Activated CD4-positive, alpha-beta T cell treated with anti-CD3 and anti-CD28 coated beads, Interleukin-2, amount 10 ng/mL, durations not matched to agents 7 days and 5 days (primary cell): ENCODE measurements at regions not wholly inside any gene's neighbourhood (a gene's known extent, or its start where the extent isn't known, plus 50 kb on each side); places are given as distances from the start of the nearest gene placed in this dataset.

Experiments used
- CTCF ChIA-PET: fragments of 350-600 bp; sonication (Branson Sonifier 250); formaldehyde crosslinking; loops from one replicate; lab custom pipeline; 2021; ENCODE audit warnings: antibody characterized with exemption; lab: Charles Lee
- POLR2A ChIA-PET: fragments of 350-600 bp; sonication (Branson Sonifier 250); formaldehyde crosslinking; loops from one replicate; lab custom pipeline; 2021; ENCODE audit warnings: antibody characterized with exemption; lab: Charles Lee
- DNase-seq: peaks from one replicate; pipeline ENCODE4 v3.0.0-alpha.2; 2020
- H3K27ac Mint-ChIP-seq: one replicate; pipeline ENCODE4 v1.8.0; 2021; ENCODE audit warnings: mild to moderate bottlenecking, moderate library complexity, mixed read lengths
- H3K27me3 Mint-ChIP-seq: one replicate; pipeline ENCODE4 v1.8.0; 2021; ENCODE audit warnings: mixed read lengths
- H3K36me3 Mint-ChIP-seq: one replicate; pipeline ENCODE4 v1.8.0; 2021; ENCODE audit warnings: low read depth, mixed read lengths
- H3K4me1 Mint-ChIP-seq: one replicate; pipeline ENCODE4 v1.8.0; 2021; ENCODE audit warnings: mixed read lengths
- H3K4me3 Mint-ChIP-seq: one replicate; pipeline ENCODE4 v1.8.0; 2021; ENCODE audit warnings: mild to moderate bottlenecking, moderate library complexity, mixed read lengths
- H3K9me3 Mint-ChIP-seq: one replicate; pipeline ENCODE4 v1.8.0; 2021; ENCODE audit warnings: mixed read lengths

- no peaks in the 10 kb centered on the region for H3K9me3 Mint-ChIP-seq
- ChIA-PET CTCF (interaction anchor here (1.5 kb wide), 1 partner anchor 8 kb away, joined by 3 read pairs; no protein-coding TSS in a partner anchor), POLR2A (no interaction called here)
- no peak for DNase-seq
- no peak overlapping the region for H3K27ac Mint-ChIP-seq
- H3K27me3 Mint-ChIP-seq = peaks cover 16% of the 10 kb centered on the region
- H3K4me3 Mint-ChIP-seq = no peak overlapping the region
- no peaks in the 10 kb centered on the region for H3K4me1 Mint-ChIP-seq
- H3K36me3 Mint-ChIP-seq = no peaks in the 10 kb centered on the region
Observed at GRCh38 chr3:124291008-124291407, 299.1 kb upstream of the ROPN1 start.

- no peak overlapping the region for H3K4me3 Mint-ChIP-seq
- ChIA-PET CTCF (no interaction called here), POLR2A (no interaction called here)
- peaks cover 17% of the 10 kb centered on the region for H3K27me3 Mint-ChIP-seq
- H3K27ac Mint-ChIP-seq = no peak overlapping the region
- H3K9me3 Mint-ChIP-seq = no peaks in the 10 kb centered on the region
- no peak for DNase-seq
- no peaks in the 10 kb centered on the region for H3K4me1 Mint-ChIP-seq
- no peaks in the 10 kb centered on the region for H3K36me3 Mint-ChIP-seq
Observed at GRCh38 chr3:124292329-124292728, 300.4 kb upstream of the ROPN1 start.

DNA sequence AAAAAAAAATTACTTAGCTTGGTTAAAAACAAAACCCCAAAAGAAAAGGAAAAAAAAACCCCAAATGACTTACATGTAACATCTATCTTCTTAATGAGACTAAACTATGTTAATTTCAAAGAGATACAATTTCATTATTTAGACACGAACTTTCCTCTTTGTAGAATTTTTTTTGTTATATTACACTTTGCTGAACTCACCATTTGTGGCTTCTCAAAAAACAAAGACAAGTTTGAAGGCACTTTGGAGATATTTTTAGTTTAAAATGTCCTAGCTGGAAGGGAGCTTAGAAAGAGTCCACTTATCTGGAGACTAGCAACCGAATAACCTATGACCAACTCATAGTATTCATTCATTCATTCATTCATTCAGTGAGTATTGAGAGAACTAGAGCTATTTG is 301.7 kb upstream of the ROPN1 start:
- no peaks in the 10 kb centered on the region for H3K36me3 Mint-ChIP-seq
- H3K9me3 Mint-ChIP-seq = no peaks in the 10 kb centered on the region
- no peaks in the 10 kb centered on the region for H3K4me1 Mint-ChIP-seq
- POLR2A ChIA-PET = no interaction called here
- no peak overlapping the region for H3K4me3 Mint-ChIP-seq
- no peak overlapping the region for H3K27ac Mint-ChIP-seq
- DNase-seq = no peak
- CTCF ChIA-PET = no interaction called here
- peaks cover 17% of the 10 kb centered on the region for H3K27me3 Mint-ChIP-seq

DNA sequence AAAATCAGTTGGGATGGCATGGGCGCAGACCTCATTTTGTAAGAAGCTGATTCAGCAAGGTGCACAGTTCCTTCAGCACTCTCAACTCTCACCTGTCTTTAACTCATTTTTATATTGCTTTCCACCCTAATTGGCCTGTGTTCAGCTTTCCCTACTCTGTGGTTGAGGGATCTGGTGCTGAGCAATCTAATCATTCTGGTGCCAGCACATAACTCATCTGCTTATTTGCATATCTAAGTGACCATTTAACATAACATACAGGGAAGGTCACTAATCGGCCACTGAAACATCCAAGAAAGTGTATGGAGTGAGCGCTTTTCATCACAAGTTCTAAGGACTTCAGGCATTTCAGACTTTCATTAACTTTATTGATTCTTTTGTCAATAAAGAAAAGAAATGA is 303.4 kb upstream of the ROPN1 start:
- H3K4me1 Mint-ChIP-seq = no peaks in the 10 kb centered on the region
- POLR2A ChIA-PET = no interaction called here
- H3K4me3 Mint-ChIP-seq = no peak overlapping the region
- no peak overlapping the region for H3K27ac Mint-ChIP-seq
- H3K36me3 Mint-ChIP-seq = no peaks in the 10 kb centered on the region
- peaks cover 11% of the 10 kb centered on the region for H3K27me3 Mint-ChIP-seq
- DNase-seq = no peak
- no peaks in the 10 kb centered on the region for H3K9me3 Mint-ChIP-seq
- CTCF ChIA-PET = no interaction called here

- no peak overlapping the region for H3K4me3 Mint-ChIP-seq
- no peaks in the 10 kb centered on the region for H3K4me1 Mint-ChIP-seq
- peaks cover 7% of the 10 kb centered on the region for H3K27me3 Mint-ChIP-seq
- no peak overlapping the region for H3K27ac Mint-ChIP-seq
- no peaks in the 10 kb centered on the region for H3K9me3 Mint-ChIP-seq
- ChIA-PET CTCF (no interaction called here), POLR2A (no interaction called here)
- DNase-seq = no peak
- H3K36me3 Mint-ChIP-seq = no peaks in the 10 kb centered on the region
Observed at GRCh38 chr3:124296406-124296805, 304.5 kb upstream of the ROPN1 start.

DNA sequence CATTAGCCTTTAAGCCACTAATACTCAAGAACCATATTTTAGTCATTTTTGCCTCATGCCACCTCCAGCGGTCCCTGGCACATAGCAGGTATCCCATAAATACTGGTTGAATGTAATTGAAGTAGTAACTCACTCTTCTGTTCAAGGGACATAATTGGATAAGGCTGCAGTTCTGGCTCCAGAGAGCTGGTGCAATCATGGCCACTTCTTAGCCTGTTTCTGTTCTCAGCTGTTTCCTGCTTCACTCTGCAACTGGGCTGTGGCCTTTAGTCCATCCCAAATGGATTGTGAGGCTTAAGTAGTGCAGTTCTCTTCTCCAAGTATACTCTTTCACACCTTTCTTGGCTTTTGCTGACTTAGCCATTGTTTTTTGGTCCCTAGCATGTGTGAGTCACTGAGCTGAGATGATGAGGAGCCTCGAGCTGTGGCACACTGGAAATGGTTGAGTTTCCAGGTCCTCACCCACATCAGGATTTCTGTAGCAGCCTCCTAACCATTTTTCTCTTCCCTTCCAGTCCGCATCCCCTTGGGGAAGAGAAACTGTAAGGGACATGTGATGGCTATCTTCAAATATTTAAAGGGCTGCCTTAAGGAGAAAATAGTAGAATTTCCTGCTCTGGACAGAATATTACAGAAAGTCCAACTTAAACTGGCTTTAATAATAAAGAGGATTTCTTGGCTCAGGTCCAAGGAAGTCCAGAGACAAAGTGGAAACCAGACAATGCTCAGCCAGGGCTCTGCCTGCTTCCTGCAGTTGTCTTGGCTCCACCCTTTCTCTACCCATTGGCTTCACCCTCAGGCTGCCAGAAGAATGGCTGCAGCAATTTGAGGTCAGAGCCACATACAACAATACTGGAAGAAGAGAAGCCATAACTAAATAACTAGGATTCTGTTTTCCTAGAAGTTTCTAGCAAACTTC is 305.4 kb upstream of the ROPN1 start:
- POLR2A ChIA-PET = no interaction called here
- no peaks in the 10 kb centered on the region for H3K36me3 Mint-ChIP-seq
- H3K27ac Mint-ChIP-seq = no peak overlapping the region
- H3K27me3 Mint-ChIP-seq = peaks cover 5% of the 10 kb centered on the region
- H3K4me1 Mint-ChIP-seq = no peaks in the 10 kb centered on the region
- DNase-seq = no peak
- no peaks in the 10 kb centered on the region for H3K9me3 Mint-ChIP-seq
- H3K4me3 Mint-ChIP-seq = no peak overlapping the region
- CTCF ChIA-PET = no interaction called here

GRCh38 chr3:124298301-124298700 is 306.4 kb upstream of the ROPN1 start:
- no peak overlapping the region for H3K4me3 Mint-ChIP-seq
- ChIA-PET POLR2A (no interaction called here), CTCF (no interaction called here)
- H3K27me3 Mint-ChIP-seq = peaks cover 6% of the 10 kb centered on the region
- no peak overlapping the region for H3K27ac Mint-ChIP-seq
- H3K4me1 Mint-ChIP-seq = no peaks in the 10 kb centered on the region
- no peaks in the 10 kb centered on the region for H3K36me3 Mint-ChIP-seq
- no peak for DNase-seq
- no peaks in the 10 kb centered on the region for H3K9me3 Mint-ChIP-seq

- ChIA-PET POLR2A (no interaction called here), CTCF (interaction anchor here (1.1 kb wide), 1 partner anchor 9 kb away, joined by 3 read pairs; no protein-coding TSS in a partner anchor)
- no peaks in the 10 kb centered on the region for H3K36me3 Mint-ChIP-seq
- no peak overlapping the region for H3K27ac Mint-ChIP-seq
- no peaks in the 10 kb centered on the region for H3K4me1 Mint-ChIP-seq
- H3K4me3 Mint-ChIP-seq = no peak overlapping the region
- no peak for DNase-seq
- peaks cover 7% of the 10 kb centered on the region for H3K27me3 Mint-ChIP-seq
- no peaks in the 10 kb centered on the region for H3K9me3 Mint-ChIP-seq
Observed at GRCh38 chr3:124298951-124299350, 307.0 kb upstream of the ROPN1 start.

- no peak for DNase-seq
- no peaks in the 10 kb centered on the region for H3K36me3 Mint-ChIP-seq
- H3K27me3 Mint-ChIP-seq = peaks cover 9% of the 10 kb centered on the region
- H3K4me1 Mint-ChIP-seq = no peaks in the 10 kb centered on the region
- no peaks in the 10 kb centered on the region for H3K9me3 Mint-ChIP-seq
- CTCF ChIA-PET = interaction anchor here (1.1 kb wide), 1 partner anchor 10 kb away, joined by 3 read pairs; no protein-coding TSS in a partner anchor
- POLR2A ChIA-PET = no interaction called here
- H3K4me3 Mint-ChIP-seq = no peak overlapping the region
- no peak overlapping the region for H3K27ac Mint-ChIP-seq
Observed at GRCh38 chr3:124299831-124300230, 307.9 kb upstream of the ROPN1 start.

DNA sequence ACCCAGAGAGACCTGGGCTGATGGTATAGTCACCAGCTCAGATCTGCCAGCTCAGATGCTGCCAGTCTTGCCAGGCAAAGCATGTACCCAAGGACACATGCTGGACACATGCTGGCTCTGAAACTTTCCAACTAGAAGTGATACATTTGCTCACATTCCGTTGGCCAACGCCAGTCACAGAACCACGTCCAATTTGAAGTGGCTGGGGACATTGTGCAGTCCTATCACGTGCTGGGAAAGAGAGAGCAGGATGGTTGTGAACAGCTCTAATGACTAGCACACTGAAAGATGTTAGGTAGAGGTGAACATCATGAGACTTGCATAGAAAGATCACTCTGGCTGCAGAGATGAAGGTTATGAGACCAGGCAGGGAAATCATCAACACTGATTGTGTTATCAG is 308.5 kb upstream of the ROPN1 start:
- Mint-ChIP-seq H3K9me3 (no peaks in the 10 kb centered on the region), H3K27ac (no peak overlapping the region), H3K27me3 (peaks cover 9% of the 10 kb centered on the region), H3K4me3 (no peak overlapping the region), H3K4me1 (no peaks in the 10 kb centered on the region), H3K36me3 (no peaks in the 10 kb centered on the region)
- no peak for DNase-seq
- ChIA-PET CTCF (no interaction called here), POLR2A (no interaction called here)

- H3K4me1 Mint-ChIP-seq = no peaks in the 10 kb centered on the region
- peaks cover 7% of the 10 kb centered on the region for H3K27me3 Mint-ChIP-seq
- H3K36me3 Mint-ChIP-seq = no peaks in the 10 kb centered on the region
- H3K9me3 Mint-ChIP-seq = peaks cover 10% of the 10 kb centered on the region
- DNase-seq = no peak
- H3K4me3 Mint-ChIP-seq = no peak overlapping the region
- POLR2A ChIA-PET = no interaction called here
- CTCF ChIA-PET = no interaction called here
- no peak overlapping the region for H3K27ac Mint-ChIP-seq
Observed at GRCh38 chr3:124303305-124303910, 311.5 kb upstream of the ROPN1 start.

- peaks cover 10% of the 10 kb centered on the region for H3K9me3 Mint-ChIP-seq
- CTCF ChIA-PET = no interaction called here
- no peak overlapping the region for H3K4me3 Mint-ChIP-seq
- H3K4me1 Mint-ChIP-seq = no peaks in the 10 kb centered on the region
- no peak overlapping the region for H3K27ac Mint-ChIP-seq
- peaks cover 9% of the 10 kb centered on the region for H3K27me3 Mint-ChIP-seq
- DNase-seq = no peak
- POLR2A ChIA-PET = no interaction called here
- H3K36me3 Mint-ChIP-seq = no peaks in the 10 kb centered on the region
Observed at GRCh38 chr3:124306665-124307064, 314.7 kb upstream of the ROPN1 start.

GRCh38 chr3:124313621-124314020 is 321.7 kb upstream of the ROPN1 start:
- Mint-ChIP-seq H3K4me1 (no peaks in the 10 kb centered on the region), H3K36me3 (no peaks in the 10 kb centered on the region), H3K4me3 (no peak overlapping the region), H3K9me3 (no peaks in the 10 kb centered on the region), H3K27me3 (peaks cover 6% of the 10 kb centered on the region), H3K27ac (no peak overlapping the region)
- ChIA-PET POLR2A (no interaction called here), CTCF (interaction anchor here (0.6 kb wide), 1 partner anchor 1192 kb away, joined by 3 read pairs; no protein-coding TSS in a partner anchor)
- no peak for DNase-seq
